ENCODE measurements at regions not wholly inside any gene's neighbourhood (a gene's known extent, or its start where the extent isn't known, plus 50 kb on each side); places are given as distances from the start of the nearest gene placed in this dataset.

DNA sequence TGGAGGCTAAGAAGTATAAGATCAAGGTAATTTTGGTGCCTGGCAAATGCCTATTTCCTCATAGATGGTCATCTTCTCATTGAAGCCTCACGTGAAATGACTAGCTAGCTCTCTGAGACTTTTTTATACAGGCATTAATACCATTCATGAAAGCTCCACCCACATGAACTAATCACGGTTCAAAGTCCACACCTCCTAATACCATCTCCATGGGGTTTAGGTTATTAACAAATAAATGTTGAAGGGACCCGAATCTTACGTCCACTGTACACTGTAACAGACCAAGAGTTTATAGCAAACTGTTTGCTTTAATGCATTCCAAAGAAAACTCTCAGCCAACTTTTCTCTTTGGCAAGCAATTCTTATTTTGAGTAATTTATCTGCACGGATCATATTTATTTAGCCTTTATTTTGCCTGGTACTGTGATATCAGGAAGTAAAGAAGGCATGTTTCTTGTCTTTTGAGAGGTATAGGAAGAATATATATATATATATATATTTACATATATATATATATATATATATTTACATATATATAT, 296.1 kb upstream of the LRRC7 start:
- no peak for TF ChIP-seq CTCF (IDR thresholded peaks at IDR 0.05)
- no peak overlapping the region for H3K4me3 Mint-ChIP-seq
- H3K4me1 Mint-ChIP-seq (ENCODE audit: low read depth): no peaks in the 10 kb centered on the region
- no peaks in the 10 kb centered on the region for H3K27me3 Mint-ChIP-seq (ENCODE audit: insufficient read depth)
- H3K9me3 Mint-ChIP-seq: peaks cover 49% of the 10 kb centered on the region
- DNase-seq: no peak
- H3K27ac Mint-ChIP-seq: no peak overlapping the region
- no peaks in the 10 kb centered on the region for H3K36me3 Mint-ChIP-seq (ENCODE audit: low read depth)

DNA sequence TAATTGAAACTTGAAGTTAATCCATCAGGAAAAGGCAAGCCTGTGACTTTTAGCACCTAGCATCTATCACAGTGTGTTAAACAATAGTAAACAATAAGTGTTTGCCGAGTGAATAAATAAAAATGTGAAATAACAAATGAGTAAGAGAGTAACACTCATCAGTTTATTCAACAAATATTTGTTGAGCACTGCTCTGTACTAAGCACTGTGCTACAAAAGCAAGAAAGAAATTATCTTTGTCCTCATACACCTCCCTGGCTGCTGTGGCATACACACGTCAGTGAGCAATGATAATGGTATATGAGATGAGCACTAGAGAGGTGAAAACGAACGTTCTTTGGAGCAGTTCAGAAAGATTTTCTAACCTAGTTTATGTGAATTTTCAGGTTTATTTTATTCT, 295.0 kb upstream of the LRRC7 start:
- Mint-ChIP-seq H3K27ac (no peak overlapping the region), H3K4me3 (no peak overlapping the region), H3K9me3 (peaks cover 51% of the 10 kb centered on the region), H3K4me1 (ENCODE audit: low read depth) (no peaks in the 10 kb centered on the region), H3K27me3 (ENCODE audit: insufficient read depth) (no peaks in the 10 kb centered on the region), H3K36me3 (ENCODE audit: low read depth) (no peaks in the 10 kb centered on the region)
- no peak for TF ChIP-seq CTCF (IDR thresholded peaks at IDR 0.05)
- DNase-seq: no peak

GRCh38 chr1:69278923-69279322, 288.8 kb upstream of the LRRC7 start:
- peaks cover 41% of the 10 kb centered on the region for H3K9me3 Mint-ChIP-seq
- DNase-seq: no peak
- H3K36me3 Mint-ChIP-seq (ENCODE audit: low read depth): no peaks in the 10 kb centered on the region
- H3K27me3 Mint-ChIP-seq (ENCODE audit: insufficient read depth): no peaks in the 10 kb centered on the region
- no peak overlapping the region for H3K27ac Mint-ChIP-seq
- no peaks in the 10 kb centered on the region for H3K4me1 Mint-ChIP-seq (ENCODE audit: low read depth)
- no peak for TF ChIP-seq CTCF (IDR thresholded peaks at IDR 0.05)
- no peak overlapping the region for H3K4me3 Mint-ChIP-seq

DNA sequence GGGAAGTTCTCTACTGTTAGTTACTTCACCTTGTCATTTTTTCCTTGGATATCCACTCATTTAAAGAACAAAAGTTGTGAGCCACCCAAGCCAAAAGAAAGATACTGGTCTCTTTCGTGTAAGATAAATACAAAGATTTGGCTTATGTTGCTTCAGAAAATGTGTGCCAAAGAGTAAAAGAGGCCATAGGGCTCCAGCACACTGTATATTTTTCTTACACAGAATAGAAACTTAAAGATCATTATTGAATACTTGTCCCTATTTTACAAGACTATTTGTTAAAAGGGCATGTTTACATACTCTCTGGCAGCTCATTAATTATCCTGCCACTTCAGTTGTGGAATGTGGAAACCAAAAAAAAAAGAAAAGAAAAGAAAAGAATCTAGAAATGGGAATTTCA, 284.2 kb upstream of the LRRC7 start:
- Mint-ChIP-seq H3K36me3 (ENCODE audit: low read depth) (no peaks in the 10 kb centered on the region), H3K4me1 (ENCODE audit: low read depth) (no peaks in the 10 kb centered on the region), H3K27me3 (ENCODE audit: insufficient read depth) (no peaks in the 10 kb centered on the region), H3K27ac (no peak overlapping the region), H3K9me3 (peaks cover 43% of the 10 kb centered on the region), H3K4me3 (no peak overlapping the region)
- no peak for TF ChIP-seq CTCF (IDR thresholded peaks at IDR 0.05)
- DNase-seq: no peak

DNA sequence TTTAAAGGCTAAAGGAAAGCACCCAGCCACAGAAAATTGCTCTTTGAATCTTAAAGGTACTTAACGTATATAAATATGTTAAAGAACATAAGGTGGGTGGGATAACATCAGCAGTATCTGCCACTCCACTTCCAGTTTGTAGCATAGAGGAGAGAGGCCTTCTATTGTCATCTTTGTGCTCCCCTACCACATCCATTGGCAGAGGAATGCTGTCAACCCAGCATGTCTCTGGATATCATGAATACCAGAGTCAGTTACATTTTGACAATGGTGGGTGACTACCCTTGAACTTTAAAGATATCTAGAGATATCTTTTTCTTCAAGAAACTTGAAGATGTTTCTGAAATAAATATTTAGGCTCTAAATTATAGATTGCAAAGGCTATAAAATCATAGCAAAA, 283.2 kb upstream of the LRRC7 start:
- TF ChIP-seq CTCF (IDR thresholded peaks at IDR 0.05): no peak
- Mint-ChIP-seq H3K4me1 (ENCODE audit: low read depth) (no peaks in the 10 kb centered on the region), H3K9me3 (peaks cover 45% of the 10 kb centered on the region), H3K27ac (no peak overlapping the region), H3K36me3 (ENCODE audit: low read depth) (no peaks in the 10 kb centered on the region), H3K4me3 (no peak overlapping the region), H3K27me3 (ENCODE audit: insufficient read depth) (no peaks in the 10 kb centered on the region)
- DNase-seq: no peak

DNA sequence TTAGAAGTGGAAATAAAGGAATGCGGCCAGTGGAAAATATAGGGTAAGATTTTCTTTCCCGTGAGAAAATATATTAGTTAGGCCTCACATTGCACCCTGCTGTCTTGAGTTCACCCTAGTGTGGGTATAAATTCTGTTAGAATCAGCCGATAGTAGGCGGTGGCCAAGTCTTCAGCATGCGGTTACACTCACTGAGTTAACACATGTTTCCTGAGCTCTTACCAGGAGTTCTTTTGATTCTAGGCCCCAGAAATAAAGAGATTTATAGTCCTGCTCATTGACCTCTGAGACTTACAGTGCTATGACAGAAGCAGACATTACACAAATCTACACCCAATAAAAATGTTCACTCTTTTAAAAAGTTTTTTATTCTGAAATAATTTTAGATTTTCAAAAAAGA, 279.3 kb upstream of the LRRC7 start:
- TF ChIP-seq CTCF (IDR thresholded peaks at IDR 0.05): no peak
- no peak for DNase-seq
- no peaks in the 10 kb centered on the region for H3K27me3 Mint-ChIP-seq (ENCODE audit: insufficient read depth)
- H3K27ac Mint-ChIP-seq: no peak overlapping the region
- H3K4me3 Mint-ChIP-seq: no peak overlapping the region
- H3K4me1 Mint-ChIP-seq (ENCODE audit: low read depth): no peaks in the 10 kb centered on the region
- peaks cover 40% of the 10 kb centered on the region for H3K9me3 Mint-ChIP-seq
- no peaks in the 10 kb centered on the region for H3K36me3 Mint-ChIP-seq (ENCODE audit: low read depth)
